GM19372 (cell line): ENCODE measurements at regions not wholly inside any gene's neighbourhood (a gene's known extent, or its start where the extent isn't known, plus 50 kb on each side); places are given as distances from the start of the nearest gene placed in this dataset.
"Not testable (repeated sequence)": the region's sequence is repeated elsewhere in the genome, so short reads cannot be mapped to it uniquely, and the experiment has no call there.

Experiments used
- ATAC-seq: cut with Tn5 transposase; IDR thresholded peaks from one replicate; pipeline ENCODE4 v1.9.1; 2021; ENCODE audit warnings: mild to moderate bottlenecking, low read depth, moderate library complexity; ENCODE audit not compliant: unreplicated experiment

DNA sequence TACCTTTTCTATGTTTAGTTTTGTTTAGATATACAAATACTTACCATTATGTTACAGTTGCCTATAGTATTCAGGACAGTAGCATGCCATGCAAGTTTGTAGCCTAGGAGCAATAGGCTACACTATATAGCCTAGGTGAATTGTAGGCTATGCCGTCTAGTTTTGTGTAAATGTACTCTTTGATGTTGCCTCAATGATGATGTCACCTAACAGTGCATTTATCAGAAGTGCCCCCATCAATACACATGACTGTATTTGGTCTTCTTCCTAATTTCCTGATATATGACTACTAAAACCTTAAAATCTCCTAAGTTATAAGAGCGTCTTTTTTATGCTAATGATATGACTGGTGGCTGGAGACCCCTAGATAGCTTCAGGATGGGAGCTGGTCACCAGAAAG lies 394.4 kb upstream of the STXBP6 start:
- no peak for ATAC-seq

- ATAC-seq: not testable (repeated sequence)
These were observed 390.4 kb upstream of the STXBP6 start for GRCh38 chr14:25440382-25440781.

GRCh38 chr14:25436906-25437305 lies 387.0 kb upstream of the STXBP6 start:
- ATAC-seq: no peak

GRCh38 chr14:25436288-25436875 lies 386.4 kb upstream of the STXBP6 start:
- ATAC-seq: no peak

DNA sequence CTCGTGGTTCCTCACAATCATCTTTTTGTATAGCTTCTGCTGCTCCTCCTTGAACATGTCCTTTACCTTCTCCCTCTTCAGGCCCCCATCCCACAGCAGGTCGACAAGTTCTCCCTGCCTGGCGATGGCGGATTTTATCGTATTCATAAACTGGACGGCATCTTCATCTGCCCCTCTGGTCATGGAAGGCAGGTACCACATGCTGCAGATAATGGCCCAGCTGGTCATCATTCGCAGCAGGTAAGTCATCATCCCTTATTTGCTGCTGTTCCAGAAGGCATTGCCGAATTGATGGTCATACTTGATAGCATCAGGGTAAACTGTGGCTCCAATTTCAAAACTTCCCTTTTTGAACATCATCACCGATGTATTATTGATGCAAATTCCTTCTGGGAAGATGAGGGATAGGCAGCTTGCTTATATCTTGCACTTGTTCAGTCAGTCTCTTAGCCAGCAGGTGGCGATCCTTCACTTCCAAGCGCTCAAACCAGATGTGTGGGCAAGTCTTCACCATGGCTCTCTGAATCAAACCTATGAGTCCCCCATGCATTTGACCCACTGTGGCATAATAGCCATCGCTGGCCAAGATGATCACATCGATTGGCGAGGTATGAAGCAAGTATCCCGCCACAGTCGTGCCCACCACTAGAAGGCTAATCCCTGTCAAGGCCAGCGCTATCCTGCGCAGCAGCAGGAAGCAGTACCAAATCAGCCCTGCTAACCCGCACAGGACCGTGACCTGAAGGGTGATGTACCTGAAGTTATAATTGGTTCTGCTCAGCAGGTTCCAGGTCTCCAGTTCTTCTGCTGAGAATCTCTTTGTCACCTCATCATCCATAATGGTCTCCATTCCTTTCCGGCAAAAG lies 381.5 kb upstream of the STXBP6 start:
- ATAC-seq: no peak

- ATAC-seq: no peak
These were observed 380.9 kb upstream of the STXBP6 start for GRCh38 chr14:25430808-25431207.

GRCh38 chr14:25412998-25413397 lies 363.1 kb upstream of the STXBP6 start:
- ATAC-seq: no peak

- no peak for ATAC-seq
These were observed 362.1 kb upstream of the STXBP6 start for GRCh38 chr14:25411781-25412757.

GRCh38 chr14:25406818-25407217 lies 356.9 kb upstream of the STXBP6 start:
- no peak for ATAC-seq

GRCh38 chr14:25400607-25401206 lies 350.8 kb upstream of the STXBP6 start:
- ATAC-seq: no peak

GRCh38 chr14:25396128-25396527 lies 346.2 kb upstream of the STXBP6 start:
- ATAC-seq: no peak

DNA sequence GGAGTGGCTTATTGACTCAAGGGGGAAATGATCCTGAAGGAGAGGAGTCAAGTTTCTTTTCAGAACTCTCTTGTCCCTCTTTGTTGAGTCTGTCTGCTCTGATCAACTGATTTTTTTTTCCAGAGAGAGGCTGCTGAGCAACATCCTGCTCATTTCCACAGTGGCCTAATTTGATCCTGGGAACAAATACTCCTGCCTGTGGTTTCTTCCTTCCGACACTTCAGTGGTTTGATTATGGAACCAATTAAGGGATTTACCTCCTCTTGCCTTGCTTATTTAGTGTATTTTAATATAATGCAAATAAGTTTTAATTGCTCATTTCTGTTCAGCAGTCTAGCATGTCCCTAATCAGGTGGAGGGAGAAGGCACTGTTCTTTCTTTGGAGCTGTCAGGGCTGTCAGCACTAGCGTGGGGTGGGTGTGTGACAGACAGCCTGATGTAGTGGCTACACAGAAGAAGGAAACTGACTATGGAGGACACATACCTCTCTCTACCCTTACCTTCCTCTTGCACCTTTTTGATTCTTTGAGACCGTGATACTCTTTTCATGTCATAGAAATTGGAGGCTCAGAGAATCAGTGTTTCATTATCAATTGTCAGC lies 344.9 kb upstream of the STXBP6 start:
- no peak for ATAC-seq

DNA sequence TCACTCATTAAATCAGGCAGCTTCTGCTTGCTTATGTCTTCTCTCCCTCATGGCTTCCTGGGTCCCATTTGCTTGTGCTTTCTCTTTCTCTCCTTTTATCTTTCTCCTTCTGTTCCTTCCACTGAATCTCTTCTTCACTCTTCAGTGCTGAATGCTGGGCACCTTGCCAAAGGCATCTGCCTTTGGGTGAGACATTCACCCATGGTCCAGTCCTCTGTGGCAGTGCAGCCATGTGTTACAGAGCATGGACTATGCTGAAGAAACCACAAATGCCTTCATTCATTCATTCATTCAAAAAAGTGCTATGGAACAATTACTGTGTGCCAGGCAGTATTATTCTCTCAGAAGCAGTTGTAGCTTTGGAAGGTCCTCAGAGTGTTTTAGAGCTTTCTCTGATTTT lies 344.4 kb upstream of the STXBP6 start:
- ATAC-seq: no peak

DNA sequence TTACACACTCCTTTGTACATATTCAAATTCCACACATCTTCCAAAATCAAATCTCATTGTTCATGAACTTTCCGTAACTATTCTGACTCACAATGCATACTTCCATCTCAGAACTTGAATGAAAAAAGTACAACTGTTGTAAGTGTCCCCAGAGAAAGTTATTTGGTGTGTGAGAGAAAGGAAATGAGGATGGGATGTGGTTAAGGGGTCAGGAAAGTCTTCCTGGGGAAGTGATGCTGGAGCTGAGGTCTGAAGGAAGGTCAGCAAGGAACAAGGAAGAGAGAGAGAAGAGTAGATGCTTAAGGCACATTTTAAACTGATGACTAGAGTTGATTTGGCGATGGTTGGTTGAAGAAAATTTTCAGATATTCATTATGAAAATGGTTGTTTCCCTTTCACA lies 340.0 kb upstream of the STXBP6 start:
- ATAC-seq: no peak

- no peak for ATAC-seq
These were observed 331.6 kb upstream of the STXBP6 start for GRCh38 chr14:25381498-25381897.

GRCh38 chr14:25375639-25376038 lies 325.7 kb upstream of the STXBP6 start:
- ATAC-seq: no peak

- no peak for ATAC-seq
These were observed 321.1 kb upstream of the STXBP6 start for GRCh38 chr14:25371068-25371467.

DNA sequence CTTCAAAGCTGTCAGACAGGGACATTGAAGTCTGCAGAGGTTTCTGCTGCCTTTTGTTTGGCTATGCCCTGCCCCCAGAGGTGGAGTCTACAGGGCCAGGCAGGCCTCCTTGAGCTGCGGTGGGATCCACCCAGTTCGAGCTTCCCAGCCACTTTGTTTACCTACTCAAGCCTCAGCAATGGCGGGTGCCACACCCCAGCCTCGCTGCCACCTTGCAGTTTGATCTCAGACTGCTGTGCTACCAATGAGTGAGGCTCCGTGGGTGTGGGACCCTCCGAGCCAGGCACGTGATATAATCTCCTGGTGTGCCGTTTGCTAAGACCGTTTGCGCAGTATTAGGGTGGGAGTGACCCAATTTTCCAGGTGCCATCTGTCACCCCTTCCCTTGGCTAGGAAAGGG lies 320.1 kb upstream of the STXBP6 start:
- not testable (repeated sequence) for ATAC-seq

GRCh38 chr14:25358330-25358729 lies 308.4 kb upstream of the STXBP6 start:
- ATAC-seq: no peak

DNA sequence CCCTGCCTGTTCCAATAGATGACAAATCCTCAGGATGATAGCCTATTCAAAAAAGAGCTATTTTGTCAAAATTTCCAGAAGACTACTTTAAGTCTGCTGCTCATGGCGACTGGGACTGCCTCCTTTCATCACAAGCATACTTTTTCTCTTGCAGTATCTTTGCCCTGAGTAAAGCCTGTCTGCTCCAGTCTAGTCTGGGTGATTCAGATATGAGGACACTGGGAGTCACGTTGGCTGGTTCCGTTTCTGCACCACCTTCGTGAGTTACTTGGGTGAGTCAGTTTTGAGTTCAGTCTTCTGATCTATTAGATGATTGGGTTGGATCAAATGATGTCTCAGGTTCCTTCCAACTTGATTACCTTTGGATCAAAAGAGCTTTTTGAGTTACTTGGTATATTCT lies 301.3 kb upstream of the STXBP6 start:
- no peak for ATAC-seq
